Body of pancreas (tissue), 4 donors: ENCODE measurements at regions not wholly inside any gene's neighbourhood (a gene's known extent, or its start where the extent isn't known, plus 50 kb on each side); places are given as distances from the start of the nearest gene placed in this dataset.

Experiments
- CTCF ChIP-seq, 7 experiments: fragments of 450-650 bp in 4 of 7; fragments of 200-600 bp in 3 of 7; sonication (generic) in 3 of 7; IDR thresholded peaks; one replicate each; pipeline ENCODE4 v1.5.1; 2016 to 2019; ENCODE audit warnings: antibody characterized with exemption in 7 of 7
- POLR2A ChIP-seq, 3 donors: fragments of 450-650 bp; IDR thresholded peaks; one replicate each; pipeline ENCODE4 v1.6.1; 2016; ENCODE audit warnings: antibody characterized with exemption in 3 of 3, mild to moderate bottlenecking in 2 of 3

- TF ChIP-seq CTCF (IDR thresholded peaks at IDR 0.05) (no peak), POLR2A (IDR thresholded peaks at IDR 0.05) (no peak)
Observed at GRCh38 chr3:112765531-112765930, 81.1 kb downstream of the CD200R1L start.
